Upper lobe of left lung (tissue), 4 donors: ENCODE measurements at regions not wholly inside any gene's neighbourhood (a gene's known extent, or its start where the extent isn't known, plus 50 kb on each side); places are given as distances from the start of the nearest gene placed in this dataset.

ENCODE experiments used
- POLR2A ChIP-seq, 4 donors: fragments of 450-650 bp; IDR thresholded peaks; one replicate each; pipeline ENCODE4 v1.5.1; 2016 to 2017; ENCODE audit warnings: antibody characterized with exemption in 4 of 4, mild to moderate bottlenecking in 2 of 4
- POLR2AphosphoS5 ChIP-seq, 2 donors: sonication (generic); formaldehyde crosslinking; IDR thresholded peaks; one replicate each; pipeline ENCODE4 v1.5.1; 2017; ENCODE audit warnings: antibody characterized with exemption in 2 of 2
- TF ChIP-seq, protein P1 (sequence below), 6 experiments: fragments of 450-650 bp in 4 of 6; fragments of 200-600 bp in 2 of 6; sonication (generic) in 2 of 6; IDR thresholded peaks; one replicate each; pipeline ENCODE4 v1.5.1; 2016 to 2019; ENCODE audit warnings: antibody characterized with exemption in 6 of 6

DNA sequence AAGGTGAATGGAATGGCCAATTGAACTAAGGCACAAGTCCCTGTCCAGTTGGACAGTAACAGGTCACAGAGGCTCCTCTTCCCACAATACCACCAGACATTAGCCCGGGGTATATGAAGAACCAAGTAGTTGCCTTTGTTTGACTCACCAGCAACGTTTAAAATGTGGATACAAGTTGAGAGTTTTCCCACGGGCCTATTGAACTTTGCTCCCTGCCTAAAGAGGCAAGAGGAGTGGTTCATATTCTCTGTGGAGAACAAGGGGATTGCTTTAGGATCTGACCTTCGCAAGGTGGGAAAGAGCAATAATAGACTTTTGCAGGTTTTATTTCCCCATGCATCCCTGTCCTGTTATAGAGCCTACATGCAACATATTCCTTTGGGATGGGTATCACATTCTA is 177.2 kb downstream of the POU4F1 start:
- TF ChIP-seq, protein P1, sequence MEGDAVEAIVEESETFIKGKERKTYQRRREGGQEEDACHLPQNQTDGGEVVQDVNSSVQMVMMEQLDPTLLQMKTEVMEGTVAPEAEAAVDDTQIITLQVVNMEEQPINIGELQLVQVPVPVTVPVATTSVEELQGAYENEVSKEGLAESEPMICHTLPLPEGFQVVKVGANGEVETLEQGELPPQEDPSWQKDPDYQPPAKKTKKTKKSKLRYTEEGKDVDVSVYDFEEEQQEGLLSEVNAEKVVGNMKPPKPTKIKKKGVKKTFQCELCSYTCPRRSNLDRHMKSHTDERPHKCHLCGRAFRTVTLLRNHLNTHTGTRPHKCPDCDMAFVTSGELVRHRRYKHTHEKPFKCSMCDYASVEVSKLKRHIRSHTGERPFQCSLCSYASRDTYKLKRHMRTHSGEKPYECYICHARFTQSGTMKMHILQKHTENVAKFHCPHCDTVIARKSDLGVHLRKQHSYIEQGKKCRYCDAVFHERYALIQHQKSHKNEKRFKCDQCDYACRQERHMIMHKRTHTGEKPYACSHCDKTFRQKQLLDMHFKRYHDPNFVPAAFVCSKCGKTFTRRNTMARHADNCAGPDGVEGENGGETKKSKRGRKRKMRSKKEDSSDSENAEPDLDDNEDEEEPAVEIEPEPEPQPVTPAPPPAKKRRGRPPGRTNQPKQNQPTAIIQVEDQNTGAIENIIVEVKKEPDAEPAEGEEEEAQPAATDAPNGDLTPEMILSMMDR (IDR thresholded peaks at IDR 0.05) = no peak
- TF ChIP-seq POLR2A (IDR thresholded peaks at IDR 0.05) = no peak
- no peak for TF ChIP-seq POLR2AphosphoS5 (IDR thresholded peaks at IDR 0.05)
